ENCODE measurements at regions not wholly inside any gene's neighbourhood (a gene's known extent, or its start where the extent isn't known, plus 50 kb on each side); places are given as distances from the start of the nearest gene placed in this dataset.

- no peaks in the 10 kb centered on the region for H3K9me3 ChIP-seq
- ATAC-seq (ENCODE audit: insufficient number of reproducible peaks, low FRiP score, low read depth) (no peak), DNase-seq (ENCODE audit: low spot score) (no peak)
- H3K4me3 ChIP-seq: no peak overlapping the region
- no peak for TF ChIP-seq CTCF (IDR thresholded peaks at IDR 0.05)
- H3K4me1 ChIP-seq (ENCODE audit: control insufficient read depth in 1 of 2, low read depth in 2 of 2): no peaks in the 10 kb centered on the region
- no peaks in the 10 kb centered on the region for H3K36me3 ChIP-seq
- no peaks in the 10 kb centered on the region for H3K27me3 ChIP-seq (replicated peaks; ENCODE audit: insufficient read depth)
- H3K27ac ChIP-seq: no peak overlapping the region
Measured at GRCh38 chr2:65856928-65857327, 424.5 kb upstream of the SPRED2 start.

GRCh38 chr2:65856423-65856822 lies 424.0 kb upstream of the SPRED2 start:
- Histone ChIP-seq H3K27me3 (replicated peaks; ENCODE audit: insufficient read depth) (no peaks in the 10 kb centered on the region), H3K4me3 (no peak overlapping the region), H3K36me3 (no peaks in the 10 kb centered on the region), H3K4me1 (ENCODE audit: control insufficient read depth in 1 of 2, low read depth in 2 of 2) (no peaks in the 10 kb centered on the region), H3K27ac (no peak overlapping the region), H3K9me3 (no peaks in the 10 kb centered on the region)
- no peak for ATAC-seq (ENCODE audit: insufficient number of reproducible peaks, low FRiP score, low read depth)
- no peak for DNase-seq (ENCODE audit: low spot score)
- TF ChIP-seq CTCF (IDR thresholded peaks at IDR 0.05): no peak

GRCh38 chr2:65850695-65851094 lies 418.3 kb upstream of the SPRED2 start:
- peaks cover 4 to 19% of the 10 kb centered on the region in 2 donors for H3K4me1 ChIP-seq (ENCODE audit: control insufficient read depth in 1 of 2, low read depth in 2 of 2)
- no peaks in the 10 kb centered on the region for H3K36me3 ChIP-seq
- no peaks in the 10 kb centered on the region for H3K27me3 ChIP-seq (replicated peaks; ENCODE audit: insufficient read depth)
- TF ChIP-seq CTCF (IDR thresholded peaks at IDR 0.05): no peak
- H3K4me3 ChIP-seq: no peak overlapping the region
- no peak for DNase-seq (ENCODE audit: low spot score)
- no peak for ATAC-seq (ENCODE audit: insufficient number of reproducible peaks, low FRiP score, low read depth)
- no peak overlapping the region for H3K27ac ChIP-seq
- no peaks in the 10 kb centered on the region for H3K9me3 ChIP-seq

GRCh38 chr2:65846989-65847678 lies 414.7 kb upstream of the SPRED2 start:
- H3K36me3 ChIP-seq: no peaks in the 10 kb centered on the region
- DNase-seq (ENCODE audit: low spot score) (no peak), ATAC-seq (ENCODE audit: insufficient number of reproducible peaks, low FRiP score, low read depth) (no peak)
- peaks cover 4 to 19% of the 10 kb centered on the region in 2 donors for H3K4me1 ChIP-seq (ENCODE audit: control insufficient read depth in 1 of 2, low read depth in 2 of 2)
- no peaks in the 10 kb centered on the region for H3K9me3 ChIP-seq
- H3K27ac ChIP-seq: peak overlapping the region in 1 of 2 donors; percentile 50
- H3K4me3 ChIP-seq: peak overlapping the region; percentile 63
- H3K27me3 ChIP-seq (replicated peaks; ENCODE audit: insufficient read depth): no peaks in the 10 kb centered on the region
- TF ChIP-seq CTCF (IDR thresholded peaks at IDR 0.05): no peak

- no peak for DNase-seq (ENCODE audit: low spot score)
Measured at GRCh38 chr2:65845442-65846182, 413.2 kb upstream of the SPRED2 start.

More at GRCh38 chr2:65845442-65846182, 413.2 kb upstream of the SPRED2 start:
- no peak for ATAC-seq (ENCODE audit: insufficient number of reproducible peaks, low FRiP score, low read depth)
- Histone ChIP-seq H3K4me1 (ENCODE audit: control insufficient read depth in 1 of 2, low read depth in 2 of 2) (peaks cover 4 to 19% of the 10 kb centered on the region in 2 donors), H3K9me3 (no peaks in the 10 kb centered on the region), H3K36me3 (no peaks in the 10 kb centered on the region), H3K4me3 (no peak overlapping the region), H3K27ac (no peak overlapping the region), H3K27me3 (replicated peaks; ENCODE audit: insufficient read depth) (no peaks in the 10 kb centered on the region)
- no peak for TF ChIP-seq CTCF (IDR thresholded peaks at IDR 0.05)
